ENCODE measurements at regions not wholly inside any gene's neighbourhood (a gene's known extent, or its start where the extent isn't known, plus 50 kb on each side); places are given as distances from the start of the nearest gene placed in this dataset.

- DNase-seq (ENCODE audit: extremely low spot score): no peak
- no peak overlapping the region for H3K27ac ChIP-seq (replicated peaks in 1 of 4)
- intact Hi-C loops (cut with DNase I): no loop called here
- peaks cover 0 to 10% (median 5%) of the 10 kb centered on the region in 4 donors for H3K9me3 ChIP-seq
- TF ChIP-seq POLR2A (IDR thresholded peaks at IDR 0.05; ENCODE audit: low read depth): no peak
- no peak for TF ChIP-seq POLR2AphosphoS5 (IDR thresholded peaks at IDR 0.05)
- no peak for TF ChIP-seq EP300 (IDR thresholded peaks at IDR 0.05)
- TF ChIP-seq CTCF (IDR thresholded peaks at IDR 0.05): no peak
- 61% methylated on average over 6 of the region's 6 CpGs for WGBS
- H3K36me3 ChIP-seq: no peaks in the 10 kb centered on the region
- H3K4me1 ChIP-seq: peaks cover 0 to 1% (median 0%) of the 10 kb centered on the region in 4 donors
- no peak overlapping the region for H3K4me3 ChIP-seq
- peaks cover 0 to 43% (median 0%) of the 10 kb centered on the region in 4 donors for H3K27me3 ChIP-seq
These were observed 142.0 kb downstream of the TRIM29 start for GRCh38 chr11:119995730-119996491.

DNA sequence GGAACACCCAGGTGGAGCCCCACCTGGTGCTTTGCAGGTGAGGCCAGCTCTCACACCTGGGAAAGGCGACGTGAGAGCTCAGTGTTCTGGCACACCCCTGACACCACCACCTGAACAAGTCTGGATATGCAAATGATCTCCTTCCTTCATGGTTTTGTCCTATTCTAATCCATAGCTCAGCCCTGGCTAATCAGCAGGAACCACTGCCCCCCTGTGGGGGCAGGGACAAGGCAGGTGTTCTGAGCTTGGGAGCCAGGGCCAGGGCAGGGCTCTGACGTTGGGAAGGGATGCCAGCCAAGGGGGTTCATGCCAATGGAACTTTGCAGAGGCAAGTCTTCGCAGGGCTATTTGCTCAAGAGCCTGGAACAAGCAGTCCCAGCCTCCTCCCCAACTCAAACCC, 144.2 kb downstream of the TRIM29 start:
- intact Hi-C loops (cut with DNase I): no loop called here

GRCh38 chr11:119992171-119993051, 145.5 kb downstream of the TRIM29 start:
- Histone ChIP-seq H3K9me3 (no peaks in the 10 kb centered on the region), H3K27ac (replicated peaks in 1 of 4) (no peak overlapping the region), H3K27me3 (peaks cover 0 to 43% (median 0%) of the 10 kb centered on the region in 4 donors), H3K4me1 (peaks cover 0 to 8% (median 5%) of the 10 kb centered on the region in 4 donors), H3K36me3 (no peaks in the 10 kb centered on the region), H3K4me3 (no peak overlapping the region)
- no peak for TF ChIP-seq CTCF (IDR thresholded peaks at IDR 0.05)
- no peak for TF ChIP-seq POLR2A (IDR thresholded peaks at IDR 0.05; ENCODE audit: low read depth)
- TF ChIP-seq EP300 (IDR thresholded peaks at IDR 0.05): no peak
- TF ChIP-seq POLR2AphosphoS5 (IDR thresholded peaks at IDR 0.05): no peak
- intact Hi-C loops (cut with DNase I): no loop called here
- no peak for DNase-seq (ENCODE audit: extremely low spot score)
- WGBS: 86% methylated on average over 17 of the region's 23 CpGs

More for the DNA sequence above, 144.2 kb downstream of the TRIM29 start:
- DNase-seq (ENCODE audit: extremely low spot score): no peak
- Histone ChIP-seq H3K36me3 (no peaks in the 10 kb centered on the region), H3K4me1 (peaks cover 0 to 8% (median 5%) of the 10 kb centered on the region in 4 donors), H3K4me3 (no peak overlapping the region), H3K27me3 (peaks cover 0 to 38% (median 0%) of the 10 kb centered on the region in 4 donors), H3K27ac (replicated peaks in 1 of 4) (no peak overlapping the region), H3K9me3 (peaks cover 0 to 3% (median 0%) of the 10 kb centered on the region in 4 donors)
- no peak for TF ChIP-seq CTCF (IDR thresholded peaks at IDR 0.05)
- no peak for TF ChIP-seq POLR2AphosphoS5 (IDR thresholded peaks at IDR 0.05)
- no peak for TF ChIP-seq EP300 (IDR thresholded peaks at IDR 0.05)
- no peak for TF ChIP-seq POLR2A (IDR thresholded peaks at IDR 0.05; ENCODE audit: low read depth)
- 67% methylated on average over 4 of the region's 4 CpGs for WGBS

DNA sequence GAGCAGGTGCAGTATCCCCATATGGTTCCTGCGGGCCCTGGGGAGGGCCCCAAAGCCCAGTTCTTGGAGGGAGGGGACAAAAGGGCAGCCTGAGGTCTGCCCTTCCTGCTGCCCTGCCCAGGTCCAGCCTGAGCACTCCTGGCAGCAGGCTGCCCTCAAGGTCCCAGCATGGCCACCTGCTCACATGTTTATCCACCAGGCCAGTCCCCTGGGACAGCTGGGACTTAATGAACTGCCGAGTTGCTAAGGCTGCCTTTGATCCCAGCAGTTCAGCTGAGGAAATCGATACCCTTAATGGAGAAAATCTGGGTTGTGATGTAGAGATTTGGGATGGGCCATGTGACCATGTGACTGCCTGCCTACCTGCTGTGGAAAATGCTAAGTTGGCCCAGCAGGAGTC, 146.2 kb downstream of the TRIM29 start:
- Histone ChIP-seq H3K27ac (replicated peaks in 1 of 4) (no peak overlapping the region), H3K27me3 (peaks cover 0 to 43% (median 0%) of the 10 kb centered on the region in 4 donors), H3K9me3 (no peaks in the 10 kb centered on the region), H3K4me1 (peaks cover 0 to 8% (median 5%) of the 10 kb centered on the region in 4 donors), H3K4me3 (no peak overlapping the region), H3K36me3 (no peaks in the 10 kb centered on the region)
- DNase-seq (ENCODE audit: extremely low spot score): no peak
- TF ChIP-seq CTCF (IDR thresholded peaks at IDR 0.05): no peak
- WGBS: 74% methylated on average over 3 of the region's 3 CpGs
- intact Hi-C loops (cut with DNase I): no loop called here
